Left renal cortex interstitium (tissue), 4 donors: ENCODE measurements at regions not wholly inside any gene's neighbourhood (a gene's known extent, or its start where the extent isn't known, plus 50 kb on each side); places are given as distances from the start of the nearest gene placed in this dataset.

ENCODE experiments used
- DNase-seq, 4 donors: peaks; one replicate each; pipeline ENCODE4 v3.0.0-alpha.2; 2013; ENCODE audit warnings: low read depth in 4 of 4, low spot score in 2 of 4, missing footprints in 1 of 4

- peak in 2 of 4 donors; percentile 48 to 57 for DNase-seq
Observed at GRCh38 chr1:55712148-55712547, 497.0 kb upstream of the USP24 start.

GRCh38 chr1:55708781-55709180, 493.6 kb upstream of the USP24 start:
- DNase-seq = no peak

DNA sequence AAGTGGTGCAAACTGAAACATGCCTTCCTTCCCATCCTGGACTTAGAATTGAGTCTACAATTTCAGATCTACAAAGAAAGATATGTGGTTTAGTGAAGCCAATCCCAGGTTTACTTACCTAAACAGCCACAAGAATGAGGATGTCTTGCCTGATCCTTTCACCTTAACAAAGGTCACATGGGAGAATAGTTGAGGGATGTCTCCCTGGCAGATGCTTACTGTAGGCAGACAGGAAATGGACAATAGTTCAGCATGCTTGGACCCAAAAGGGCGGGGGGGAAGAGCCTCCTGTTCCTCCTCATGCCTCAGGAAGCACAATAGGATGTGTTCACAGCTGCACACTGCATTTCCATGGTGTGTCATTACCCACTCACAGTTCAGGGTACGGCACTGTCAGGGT, 492.7 kb upstream of the USP24 start:
- DNase-seq = no peak

GRCh38 chr1:55707196-55707595, 492.0 kb upstream of the USP24 start:
- no peak for DNase-seq

DNA sequence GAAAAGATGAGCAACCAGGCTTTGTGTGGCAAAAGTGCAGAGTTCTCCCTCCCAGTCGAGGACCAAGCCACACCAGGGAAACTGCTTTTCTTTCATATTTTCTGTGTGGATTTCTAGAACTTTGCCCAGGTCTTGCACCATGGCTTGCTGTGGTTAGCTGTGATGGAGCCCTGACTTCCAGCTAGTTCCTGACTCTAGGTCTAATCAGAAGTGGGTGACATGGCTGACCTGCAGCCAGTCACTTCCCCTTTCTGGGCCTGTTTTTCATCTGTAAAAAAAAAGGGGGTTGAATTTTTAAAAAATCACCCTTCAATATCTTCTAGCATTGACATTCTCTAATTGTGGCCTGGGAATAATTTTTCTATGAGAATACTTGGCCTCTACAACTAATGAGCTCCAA, 491.2 kb upstream of the USP24 start:
- no peak for DNase-seq

- no peak for DNase-seq
Observed at GRCh38 chr1:55703726-55704363, 488.7 kb upstream of the USP24 start.

GRCh38 chr1:55702064-55702463, 486.9 kb upstream of the USP24 start:
- DNase-seq = no peak

DNA sequence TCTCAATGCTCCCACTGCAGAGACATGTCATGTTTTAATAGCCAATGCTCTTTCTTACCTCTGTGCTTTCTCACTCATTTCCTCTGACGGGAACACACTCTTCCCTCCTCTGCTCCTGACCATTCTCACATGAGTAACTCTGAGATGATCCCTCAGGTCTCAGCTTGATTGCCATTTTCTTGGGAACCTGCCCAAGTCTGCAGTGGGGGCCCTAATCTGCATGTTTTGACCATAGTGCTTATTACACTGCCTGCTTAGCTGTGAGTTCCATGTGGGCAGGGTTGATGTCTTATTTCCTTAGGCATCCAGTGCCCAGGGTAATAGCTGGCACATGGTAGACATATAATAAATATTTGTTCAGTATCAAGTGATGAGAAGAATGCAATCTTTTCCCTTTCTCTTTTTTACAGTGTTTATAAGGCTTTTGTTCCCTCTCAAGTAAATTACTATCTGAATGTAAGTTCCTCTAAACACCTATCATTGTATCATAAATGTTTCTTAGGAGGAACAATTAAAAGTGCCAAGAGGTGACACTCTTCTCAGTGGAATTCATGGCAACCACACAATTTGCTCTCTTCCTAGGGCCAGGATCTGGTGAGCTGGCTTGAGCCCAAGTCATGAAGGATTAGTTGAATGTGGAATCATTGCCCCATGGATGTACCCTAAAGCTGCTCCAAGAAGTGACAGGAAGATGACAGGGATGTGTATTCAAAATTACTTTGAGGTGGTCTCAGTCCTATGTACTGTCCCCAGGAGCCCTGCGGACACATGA, 485.4 kb upstream of the USP24 start:
- no peak for DNase-seq

GRCh38 chr1:55699228-55699627, 484.1 kb upstream of the USP24 start:
- peak in 2 of 4 donors; percentile 45 to 50 for DNase-seq

DNA sequence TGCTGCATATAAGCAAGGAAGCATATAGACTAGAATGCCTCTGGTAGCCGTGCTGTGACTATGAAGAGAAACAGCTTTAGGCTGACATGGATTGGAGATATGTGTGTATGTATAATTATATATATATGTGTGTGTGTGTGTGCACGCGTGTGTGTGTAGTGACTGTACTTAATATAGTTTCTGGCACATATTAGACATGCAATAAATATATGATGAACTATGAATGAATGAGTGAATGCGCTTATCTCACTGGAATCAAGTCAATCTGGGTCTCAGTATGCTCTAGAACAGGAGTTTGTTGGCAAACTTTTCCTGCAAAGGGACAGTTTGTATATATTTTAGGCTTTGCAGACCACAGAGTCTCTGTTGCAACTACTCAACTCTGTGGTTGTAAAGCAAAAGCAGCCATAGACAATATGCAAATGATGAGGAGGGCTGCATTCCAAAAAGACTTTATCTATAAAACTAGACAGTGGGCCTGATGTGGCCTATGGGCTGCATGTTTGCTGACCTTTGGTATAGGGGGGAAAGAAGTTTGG, 482.9 kb upstream of the USP24 start:
- no peak for DNase-seq

- no peak for DNase-seq
Observed at GRCh38 chr1:55696891-55697290, 481.7 kb upstream of the USP24 start.

DNA sequence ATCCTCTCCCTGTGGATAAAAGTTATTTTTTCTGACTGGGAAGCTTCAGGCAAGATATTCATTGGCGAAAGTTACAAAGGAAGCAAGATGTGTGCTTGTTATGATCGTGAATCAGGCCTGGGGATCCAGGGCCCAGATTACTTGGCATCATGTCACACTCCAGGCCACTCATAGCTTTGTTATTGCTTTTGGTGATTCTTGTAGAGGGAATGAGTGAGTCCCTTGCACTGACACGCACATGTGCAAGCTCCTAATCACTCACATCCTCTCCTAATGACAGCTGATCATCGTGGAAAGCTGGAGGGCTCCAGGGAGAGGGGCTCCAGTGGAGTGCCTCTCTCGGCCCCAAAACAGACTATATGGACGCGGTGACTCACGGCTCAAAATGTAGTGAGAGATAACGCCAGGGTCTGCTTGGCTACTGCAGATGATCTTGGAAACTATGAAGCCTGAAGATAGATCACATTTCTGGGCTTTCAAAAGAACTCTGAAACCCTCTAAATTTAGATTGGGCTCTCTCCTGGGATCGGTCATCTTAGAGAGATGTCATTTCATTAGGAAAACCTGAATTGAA, 481.1 kb upstream of the USP24 start:
- DNase-seq = no peak

DNA sequence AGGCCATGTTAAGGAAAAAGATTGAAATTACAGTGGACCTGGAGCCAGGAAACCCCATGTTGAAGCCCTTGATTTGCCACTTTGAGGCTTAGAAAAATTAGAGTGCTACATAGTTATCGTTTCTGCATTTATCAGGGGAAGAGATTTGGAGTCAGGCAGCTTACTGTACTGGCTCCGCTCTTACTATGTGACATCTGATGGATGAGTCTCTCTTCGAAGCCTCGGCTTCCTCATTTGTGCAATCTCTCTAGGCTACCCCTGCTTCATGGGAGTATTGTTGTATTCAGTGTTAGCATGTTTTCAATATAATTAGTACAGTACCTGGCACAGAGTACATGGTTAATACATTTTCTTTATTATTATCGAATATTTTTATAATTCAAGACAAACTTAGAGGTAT, 480.4 kb upstream of the USP24 start:
- DNase-seq = no peak

- DNase-seq = no peak
Observed at GRCh38 chr1:55695151-55695550, 480.0 kb upstream of the USP24 start.

DNA sequence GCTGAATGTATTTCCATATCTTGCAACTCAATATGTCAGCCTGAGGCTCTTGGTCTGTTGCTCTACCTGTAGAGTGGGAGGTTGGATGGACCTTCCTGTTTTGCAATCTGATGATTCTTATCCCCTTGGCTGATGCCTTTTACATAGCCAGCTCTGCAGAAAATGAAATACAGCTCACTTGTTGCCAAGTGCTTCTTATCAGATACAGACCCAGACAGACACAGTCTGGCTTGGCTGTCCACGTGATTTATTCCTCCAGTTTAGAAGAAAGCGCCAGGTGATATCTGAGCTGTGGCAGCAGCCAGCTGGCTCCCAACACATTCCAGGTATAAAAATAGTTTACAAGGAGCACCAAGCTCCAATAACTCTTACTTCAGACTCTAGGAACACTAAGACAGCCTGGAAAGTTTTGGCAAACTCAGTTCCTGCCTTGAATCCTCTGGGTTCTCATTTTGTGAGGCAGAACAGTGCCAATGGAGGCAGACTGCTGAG, 479.2 kb upstream of the USP24 start:
- DNase-seq = no peak

GRCh38 chr1:55692726-55693125, 477.6 kb upstream of the USP24 start:
- DNase-seq = no peak

GRCh38 chr1:55690366-55690765, 475.2 kb upstream of the USP24 start:
- DNase-seq = no peak

GRCh38 chr1:55689800-55690199, 474.6 kb upstream of the USP24 start:
- DNase-seq = no peak

- no peak for DNase-seq
Observed at GRCh38 chr1:55685560-55685959, 470.4 kb upstream of the USP24 start.

- DNase-seq = no peak
Observed at GRCh38 chr1:55684131-55684650, 469.0 kb upstream of the USP24 start.

DNA sequence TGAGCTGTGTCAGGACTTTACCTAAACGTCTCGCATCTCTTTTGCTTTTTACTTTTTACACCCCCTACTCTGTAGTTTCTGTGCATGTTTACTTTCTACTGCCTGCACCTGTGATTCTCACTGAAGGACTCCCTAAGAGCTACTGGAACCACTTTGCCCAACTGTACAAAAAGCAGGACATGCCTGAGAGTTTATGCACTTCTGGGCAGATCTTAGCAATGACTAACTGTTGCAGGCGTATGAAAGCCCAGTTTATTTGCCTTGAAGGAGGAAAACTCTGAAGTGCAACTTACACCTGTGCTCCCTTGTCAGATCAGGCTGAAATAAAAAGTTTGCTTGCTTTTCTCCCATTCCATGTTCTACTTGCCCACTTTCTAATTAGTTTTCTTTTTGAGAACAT, 467.0 kb upstream of the USP24 start:
- no peak for DNase-seq
